ENCODE measurements at regions not wholly inside any gene's neighbourhood (a gene's known extent, or its start where the extent isn't known, plus 50 kb on each side); places are given as distances from the start of the nearest gene placed in this dataset.

- Histone ChIP-seq H3K36me3 (ENCODE audit: control insufficient read depth, insufficient read depth, low read length) (no peaks in the 10 kb centered on the region), H3K4me1 (no peaks in the 10 kb centered on the region), H3K27ac (no peak overlapping the region), H3K9me3 (ENCODE audit: control insufficient read depth, low read length) (no peaks in the 10 kb centered on the region), H2AFZ (no peak overlapping the region), H3K9ac (no peak overlapping the region), H3K27me3 (ENCODE audit: control insufficient read depth, insufficient read depth, low read length) (no peaks in the 10 kb centered on the region), H3K79me2 (no peaks in the 10 kb centered on the region), H3K4me2 (ENCODE audit: low read length) (no peak overlapping the region), H3K4me3 (ENCODE audit: low read depth, low read length) (no peak overlapping the region)
- no peak for TF ChIP-seq CTCF (IDR thresholded peaks at IDR 0.05)
These were observed 176.1 kb upstream of the PHYHIPL start for GRCh38 chr10:59000162-59000825.

- no peaks in the 10 kb centered on the region for H3K36me3 ChIP-seq (ENCODE audit: control insufficient read depth, insufficient read depth, low read length)
- no peaks in the 10 kb centered on the region for H3K9me3 ChIP-seq (ENCODE audit: control insufficient read depth, low read length)
- no peak overlapping the region for H3K4me2 ChIP-seq (ENCODE audit: low read length)
- H3K4me3 ChIP-seq (ENCODE audit: low read depth, low read length) = no peak overlapping the region
- H3K79me2 ChIP-seq = no peaks in the 10 kb centered on the region
- no peak for TF ChIP-seq CTCF (IDR thresholded peaks at IDR 0.05)
- H3K27me3 ChIP-seq (ENCODE audit: control insufficient read depth, insufficient read depth, low read length) = no peaks in the 10 kb centered on the region
- H3K27ac ChIP-seq = no peak overlapping the region
- H2AFZ ChIP-seq = no peak overlapping the region
- no peak overlapping the region for H3K9ac ChIP-seq
- H3K4me1 ChIP-seq = no peaks in the 10 kb centered on the region
These were observed 174.4 kb upstream of the PHYHIPL start for GRCh38 chr10:59002011-59002410.

- Histone ChIP-seq H3K9ac (no peak overlapping the region), H2AFZ (no peak overlapping the region), H3K27me3 (ENCODE audit: control insufficient read depth, insufficient read depth, low read length) (no peaks in the 10 kb centered on the region), H3K4me2 (ENCODE audit: low read length) (no peak overlapping the region), H3K36me3 (ENCODE audit: control insufficient read depth, insufficient read depth, low read length) (no peaks in the 10 kb centered on the region), H3K79me2 (no peaks in the 10 kb centered on the region), H3K9me3 (ENCODE audit: control insufficient read depth, low read length) (no peaks in the 10 kb centered on the region), H3K4me1 (no peaks in the 10 kb centered on the region), H3K4me3 (ENCODE audit: low read depth, low read length) (no peak overlapping the region), H3K27ac (no peak overlapping the region)
- no peak for TF ChIP-seq CTCF (IDR thresholded peaks at IDR 0.05)
These were observed 173.2 kb upstream of the PHYHIPL start for GRCh38 chr10:59003203-59003602.

GRCh38 chr10:59004392-59004791 is 172.1 kb upstream of the PHYHIPL start:
- H3K9ac ChIP-seq = no peak overlapping the region
- no peak overlapping the region for H3K4me2 ChIP-seq (ENCODE audit: low read length)

More at GRCh38 chr10:59004392-59004791, 172.1 kb upstream of the PHYHIPL start:
- no peaks in the 10 kb centered on the region for H3K36me3 ChIP-seq (ENCODE audit: control insufficient read depth, insufficient read depth, low read length)
- no peak for TF ChIP-seq CTCF (IDR thresholded peaks at IDR 0.05)
- H2AFZ ChIP-seq = no peak overlapping the region
- no peak overlapping the region for H3K27ac ChIP-seq
- no peaks in the 10 kb centered on the region for H3K4me1 ChIP-seq
- no peaks in the 10 kb centered on the region for H3K9me3 ChIP-seq (ENCODE audit: control insufficient read depth, low read length)
- H3K27me3 ChIP-seq (ENCODE audit: control insufficient read depth, insufficient read depth, low read length) = no peaks in the 10 kb centered on the region
- H3K79me2 ChIP-seq = no peaks in the 10 kb centered on the region
- no peak overlapping the region for H3K4me3 ChIP-seq (ENCODE audit: low read depth, low read length)
